ENCODE measurements at regions not wholly inside any gene's neighbourhood (a gene's known extent, or its start where the extent isn't known, plus 50 kb on each side); places are given as distances from the start of the nearest gene placed in this dataset.

- no peaks in the 10 kb centered on the region for H3K36me3 Mint-ChIP-seq
- H3K4me3 Mint-ChIP-seq: no peak overlapping the region
- H3K4me1 Mint-ChIP-seq (ENCODE audit: low read depth): no peaks in the 10 kb centered on the region
- H3K9me3 Mint-ChIP-seq (ENCODE audit: low read depth): peaks cover 3% of the 10 kb centered on the region
- H3K27ac Mint-ChIP-seq: no peak overlapping the region
- peaks cover 2% of the 10 kb centered on the region for H3K27me3 Mint-ChIP-seq
Measured at GRCh38 chr14:87121716-87122115, 871.3 kb downstream of the GALC start.

- Mint-ChIP-seq H3K4me1 (ENCODE audit: low read depth) (no peaks in the 10 kb centered on the region), H3K36me3 (no peaks in the 10 kb centered on the region)
Measured at GRCh38 chr14:87115234-87115633, 877.7 kb downstream of the GALC start.

GRCh38 chr14:87113286-87113685 lies 879.7 kb downstream of the GALC start:
- Mint-ChIP-seq H3K9me3 (ENCODE audit: low read depth) (no peaks in the 10 kb centered on the region), H3K4me3 (no peak overlapping the region), H3K4me1 (ENCODE audit: low read depth) (no peaks in the 10 kb centered on the region), H3K27me3 (no peaks in the 10 kb centered on the region), H3K36me3 (no peaks in the 10 kb centered on the region), H3K27ac (no peak overlapping the region)

More at GRCh38 chr14:87115234-87115633, 877.7 kb downstream of the GALC start:
- H3K27me3 Mint-ChIP-seq: no peaks in the 10 kb centered on the region
- H3K27ac Mint-ChIP-seq: no peak overlapping the region
- no peak overlapping the region for H3K4me3 Mint-ChIP-seq
- H3K9me3 Mint-ChIP-seq (ENCODE audit: low read depth): no peaks in the 10 kb centered on the region

GRCh38 chr14:87111741-87112140 lies 881.2 kb downstream of the GALC start:
- no peaks in the 10 kb centered on the region for H3K36me3 Mint-ChIP-seq
- no peaks in the 10 kb centered on the region for H3K9me3 Mint-ChIP-seq (ENCODE audit: low read depth)
- H3K27me3 Mint-ChIP-seq: no peaks in the 10 kb centered on the region
- H3K27ac Mint-ChIP-seq: no peak overlapping the region
- no peaks in the 10 kb centered on the region for H3K4me1 Mint-ChIP-seq (ENCODE audit: low read depth)
- H3K4me3 Mint-ChIP-seq: no peak overlapping the region

DNA sequence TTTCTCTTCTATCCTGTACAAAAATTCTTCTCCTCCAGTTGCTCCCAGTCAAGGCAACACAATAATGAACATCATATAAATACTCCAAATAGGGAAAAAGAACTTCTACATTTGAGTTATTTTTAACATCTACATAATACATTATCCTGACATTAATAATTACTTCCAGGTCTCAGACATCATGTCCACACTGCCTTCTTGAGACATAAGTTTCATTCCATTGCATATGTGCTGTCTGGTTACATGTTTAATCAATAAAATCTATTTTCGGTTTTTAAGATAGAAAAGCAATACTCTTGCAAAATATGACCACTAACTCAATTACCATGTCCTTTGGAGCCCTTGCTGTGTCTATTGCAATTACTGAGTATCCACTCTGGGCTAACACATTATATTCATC lies 881.9 kb downstream of the GALC start:
- no peak overlapping the region for H3K27ac Mint-ChIP-seq
- no peaks in the 10 kb centered on the region for H3K36me3 Mint-ChIP-seq
- no peak overlapping the region for H3K4me3 Mint-ChIP-seq
- H3K27me3 Mint-ChIP-seq: no peaks in the 10 kb centered on the region
- no peaks in the 10 kb centered on the region for H3K4me1 Mint-ChIP-seq (ENCODE audit: low read depth)
- H3K9me3 Mint-ChIP-seq (ENCODE audit: low read depth): no peaks in the 10 kb centered on the region

DNA sequence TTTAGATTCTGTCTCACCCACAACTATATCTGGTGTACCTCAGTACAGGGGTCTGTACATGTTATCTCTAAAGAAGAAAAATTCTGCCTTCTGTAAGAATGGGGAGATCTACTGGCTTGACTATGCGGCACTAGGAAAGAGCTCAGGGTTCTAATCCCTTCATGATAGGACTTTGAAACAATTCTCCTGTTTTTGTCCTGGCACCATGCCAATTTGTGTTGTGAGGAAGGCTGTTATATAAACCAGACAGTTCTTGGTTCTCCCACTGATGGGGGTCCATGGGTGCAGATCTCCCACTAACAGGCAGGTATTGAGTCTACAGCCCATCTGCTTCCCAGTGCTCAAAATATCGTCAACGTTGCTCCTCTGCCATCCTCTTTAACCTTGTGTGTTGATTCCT lies 883.7 kb downstream of the GALC start:
- no peak overlapping the region for H3K4me3 Mint-ChIP-seq
- H3K36me3 Mint-ChIP-seq: no peaks in the 10 kb centered on the region
- H3K9me3 Mint-ChIP-seq (ENCODE audit: low read depth): no peaks in the 10 kb centered on the region
- no peaks in the 10 kb centered on the region for H3K4me1 Mint-ChIP-seq (ENCODE audit: low read depth)
- no peaks in the 10 kb centered on the region for H3K27me3 Mint-ChIP-seq
- H3K27ac Mint-ChIP-seq: no peak overlapping the region

DNA sequence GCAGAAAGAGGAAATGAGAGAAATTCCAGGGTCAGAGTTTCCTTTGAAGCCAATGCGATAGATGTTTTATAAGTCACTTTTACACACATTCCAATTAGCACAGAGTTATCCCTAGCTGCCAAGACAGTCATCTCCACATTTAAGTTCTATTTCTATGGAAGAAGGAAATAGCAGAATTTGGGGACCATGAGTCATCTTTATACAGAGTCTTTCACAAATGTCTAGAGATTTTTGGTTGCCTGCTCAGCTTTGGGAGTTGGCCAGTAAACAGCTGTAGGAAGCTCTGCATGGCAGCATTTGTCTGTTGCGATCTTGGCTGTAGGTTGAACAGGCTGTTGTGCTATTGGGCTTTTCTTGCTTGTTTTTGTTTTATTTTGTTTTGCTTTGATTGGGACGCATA lies 884.3 kb downstream of the GALC start:
- no peak overlapping the region for H3K4me3 Mint-ChIP-seq
- no peak overlapping the region for H3K27ac Mint-ChIP-seq
- no peaks in the 10 kb centered on the region for H3K4me1 Mint-ChIP-seq (ENCODE audit: low read depth)
- no peaks in the 10 kb centered on the region for H3K9me3 Mint-ChIP-seq (ENCODE audit: low read depth)
- H3K27me3 Mint-ChIP-seq: no peaks in the 10 kb centered on the region
- H3K36me3 Mint-ChIP-seq: no peaks in the 10 kb centered on the region

- no peaks in the 10 kb centered on the region for H3K27me3 Mint-ChIP-seq
- H3K27ac Mint-ChIP-seq: no peak overlapping the region
- peaks cover 7% of the 10 kb centered on the region for H3K9me3 Mint-ChIP-seq (ENCODE audit: low read depth)
- no peaks in the 10 kb centered on the region for H3K4me1 Mint-ChIP-seq (ENCODE audit: low read depth)
- H3K36me3 Mint-ChIP-seq: no peaks in the 10 kb centered on the region
- no peak overlapping the region for H3K4me3 Mint-ChIP-seq
Measured at GRCh38 chr14:87102811-87103378, 890.1 kb downstream of the GALC start.

DNA sequence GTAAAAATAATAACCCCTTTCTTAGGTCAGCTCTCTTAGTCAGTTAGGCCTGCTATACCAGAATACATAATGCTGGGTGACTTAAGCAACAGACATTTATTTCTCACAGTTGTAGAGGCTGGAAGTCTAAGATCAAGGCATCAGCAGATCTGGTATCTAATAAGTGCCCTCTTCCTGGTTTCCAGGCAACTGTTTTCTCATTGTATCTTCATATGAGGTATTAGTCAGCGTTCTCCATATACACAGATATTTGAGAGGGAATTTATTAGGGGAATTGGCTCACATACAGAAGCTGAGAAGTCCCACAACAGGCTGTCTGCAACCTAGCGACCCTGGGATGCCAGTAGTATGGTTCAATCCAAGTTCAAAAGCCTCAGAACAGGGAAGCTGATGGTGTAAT lies 896.0 kb downstream of the GALC start:
- Mint-ChIP-seq H3K9me3 (ENCODE audit: low read depth) (peaks cover 14% of the 10 kb centered on the region), H3K27ac (no peak overlapping the region), H3K27me3 (no peaks in the 10 kb centered on the region), H3K4me3 (no peak overlapping the region), H3K4me1 (ENCODE audit: low read depth) (no peaks in the 10 kb centered on the region), H3K36me3 (no peaks in the 10 kb centered on the region)

GRCh38 chr14:87094913-87095312 lies 898.1 kb downstream of the GALC start:
- Mint-ChIP-seq H3K4me3 (no peak overlapping the region), H3K9me3 (ENCODE audit: low read depth) (peaks cover 7% of the 10 kb centered on the region), H3K36me3 (no peaks in the 10 kb centered on the region), H3K4me1 (ENCODE audit: low read depth) (no peaks in the 10 kb centered on the region), H3K27ac (no peak overlapping the region), H3K27me3 (no peaks in the 10 kb centered on the region)

GRCh38 chr14:87088588-87088987 lies 904.4 kb downstream of the GALC start:
- Mint-ChIP-seq H3K4me1 (ENCODE audit: low read depth) (no peaks in the 10 kb centered on the region), H3K27ac (no peak overlapping the region), H3K36me3 (no peaks in the 10 kb centered on the region), H3K4me3 (no peak overlapping the region), H3K27me3 (no peaks in the 10 kb centered on the region), H3K9me3 (ENCODE audit: low read depth) (peaks cover 6% of the 10 kb centered on the region)

DNA sequence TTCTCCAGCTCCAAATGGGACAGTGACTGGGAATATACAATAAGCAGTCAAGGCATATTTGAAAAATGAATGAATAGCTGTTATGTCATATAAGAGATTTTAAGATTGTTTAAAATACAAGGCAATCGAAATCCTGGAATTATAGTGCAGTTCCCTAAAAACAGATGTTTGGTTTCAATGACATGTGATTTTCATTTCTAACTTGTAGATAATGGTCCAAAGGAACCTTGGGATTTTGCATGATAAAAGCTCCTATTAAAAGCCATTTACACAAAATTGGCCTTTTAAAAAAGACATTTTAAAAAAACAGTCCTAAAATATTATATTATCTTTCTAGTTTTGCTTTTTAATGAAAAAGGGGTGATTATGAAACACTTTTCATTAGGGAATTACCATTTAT lies 905.1 kb downstream of the GALC start:
- Mint-ChIP-seq H3K4me3 (no peak overlapping the region), H3K27me3 (no peaks in the 10 kb centered on the region), H3K36me3 (no peaks in the 10 kb centered on the region), H3K4me1 (ENCODE audit: low read depth) (no peaks in the 10 kb centered on the region), H3K9me3 (ENCODE audit: low read depth) (peaks cover under 1% of the 10 kb centered on the region), H3K27ac (no peak overlapping the region)

DNA sequence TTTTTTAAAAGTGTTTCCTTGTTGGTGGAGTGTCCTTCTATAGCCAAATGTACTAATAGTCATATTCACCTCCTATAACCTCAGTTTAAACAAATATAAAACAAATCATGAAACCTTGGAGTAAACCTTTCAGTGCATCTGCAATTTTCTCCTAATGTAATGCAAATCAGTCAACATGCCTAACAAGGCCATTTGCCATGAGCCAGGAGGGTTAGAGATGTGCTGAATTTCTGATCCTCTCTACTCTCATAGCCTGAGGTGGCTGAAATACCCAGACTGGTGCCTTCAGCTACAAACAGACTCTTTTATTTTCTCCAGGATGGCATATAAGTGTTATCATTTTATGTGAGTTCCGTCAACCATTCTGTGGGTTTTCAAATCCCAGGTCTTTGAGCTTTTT lies 908.1 kb downstream of the GALC start:
- H3K4me3 Mint-ChIP-seq: no peak overlapping the region
- no peaks in the 10 kb centered on the region for H3K36me3 Mint-ChIP-seq
- no peaks in the 10 kb centered on the region for H3K4me1 Mint-ChIP-seq (ENCODE audit: low read depth)
- H3K27me3 Mint-ChIP-seq: no peaks in the 10 kb centered on the region
- H3K27ac Mint-ChIP-seq: no peak overlapping the region
- H3K9me3 Mint-ChIP-seq (ENCODE audit: low read depth): no peaks in the 10 kb centered on the region

GRCh38 chr14:87082917-87083316 lies 910.1 kb downstream of the GALC start:
- H3K36me3 Mint-ChIP-seq: no peaks in the 10 kb centered on the region
- no peak overlapping the region for H3K27ac Mint-ChIP-seq
- no peaks in the 10 kb centered on the region for H3K4me1 Mint-ChIP-seq (ENCODE audit: low read depth)
- H3K9me3 Mint-ChIP-seq (ENCODE audit: low read depth): no peaks in the 10 kb centered on the region
- H3K4me3 Mint-ChIP-seq: no peak overlapping the region
- no peaks in the 10 kb centered on the region for H3K27me3 Mint-ChIP-seq

- no peaks in the 10 kb centered on the region for H3K36me3 Mint-ChIP-seq
Measured at GRCh38 chr14:87081004-87081403, 912.0 kb downstream of the GALC start.

DNA sequence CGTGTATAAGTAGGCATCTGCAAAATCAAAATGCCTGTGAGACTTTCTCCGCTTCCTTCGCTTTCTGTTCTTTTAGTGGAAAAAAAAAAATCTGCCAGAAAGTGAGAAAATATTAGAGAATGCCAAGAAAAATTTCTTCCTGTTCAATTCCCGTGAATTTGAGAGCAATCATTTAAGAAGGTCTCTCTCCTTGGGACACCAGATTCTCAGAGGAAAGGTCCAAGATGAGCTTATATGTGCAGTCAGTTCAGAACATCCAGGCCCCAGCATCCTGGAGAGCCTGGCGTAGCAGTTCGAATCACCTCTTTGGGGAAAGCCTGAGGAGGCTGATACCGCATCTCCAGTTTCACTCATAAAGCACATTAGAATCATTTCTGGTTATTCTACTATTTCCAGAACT lies 912.8 kb downstream of the GALC start:
- Mint-ChIP-seq H3K4me3 (no peak overlapping the region), H3K4me1 (ENCODE audit: low read depth) (no peaks in the 10 kb centered on the region), H3K27me3 (no peaks in the 10 kb centered on the region), H3K27ac (no peak overlapping the region), H3K36me3 (no peaks in the 10 kb centered on the region), H3K9me3 (ENCODE audit: low read depth) (peaks cover 4% of the 10 kb centered on the region)

More at GRCh38 chr14:87081004-87081403, 912.0 kb downstream of the GALC start:
- H3K27me3 Mint-ChIP-seq: no peaks in the 10 kb centered on the region
- H3K4me3 Mint-ChIP-seq: no peak overlapping the region
- H3K27ac Mint-ChIP-seq: no peak overlapping the region
- no peaks in the 10 kb centered on the region for H3K4me1 Mint-ChIP-seq (ENCODE audit: low read depth)
- H3K9me3 Mint-ChIP-seq (ENCODE audit: low read depth): no peaks in the 10 kb centered on the region
